Endometrium (tissue), 2 donors: ENCODE measurements at regions not wholly inside any gene's neighbourhood (a gene's known extent, or its start where the extent isn't known, plus 50 kb on each side); places are given as distances from the start of the nearest gene placed in this dataset.

Experiments
- FAIRE-seq: peaks from 2 replicates; lab custom pipeline; 2012; peaks lifted over from hg19 to GRCh38; lab: Jason Lieb, UNC
- donor health status: control.
- donor health status: control.

GRCh38 chr2:237170020-237170419 is 84.3 kb downstream of the COPS8 start:
- peak; percentile 39 for FAIRE-seq

GRCh38 chr2:237171396-237171795 is 85.7 kb downstream of the COPS8 start:
- peak; percentile 99 for FAIRE-seq

GRCh38 chr2:237171881-237172280 is 86.2 kb downstream of the COPS8 start:
- no peak for FAIRE-seq

- FAIRE-seq, result no peak
These were observed 91.4 kb downstream of the COPS8 start for GRCh38 chr2:237177052-237177451.

- no peak for FAIRE-seq
These were observed 92.3 kb downstream of the COPS8 start for GRCh38 chr2:237177986-237178385.

GRCh38 chr2:237178396-237178795 is 92.7 kb downstream of the COPS8 start:
- FAIRE-seq, result no peak

- no peak for FAIRE-seq
These were observed 93.5 kb downstream of the COPS8 start for GRCh38 chr2:237179161-237179560.

GRCh38 chr2:237180187-237180586 is 94.5 kb downstream of the COPS8 start:
- FAIRE-seq, result no peak

- FAIRE-seq, result no peak
These were observed 95.3 kb downstream of the COPS8 start for GRCh38 chr2:237180987-237181386.

- FAIRE-seq, result peak; percentile 78
These were observed 96.2 kb downstream of the COPS8 start for GRCh38 chr2:237181844-237182243.

- no peak for FAIRE-seq
These were observed 96.9 kb downstream of the COPS8 start for GRCh38 chr2:237182422-237183123.

GRCh38 chr2:237184192-237184918 is 98.7 kb downstream of the COPS8 start:
- no peak for FAIRE-seq

- FAIRE-seq, result no peak
These were observed 99.3 kb downstream of the COPS8 start for GRCh38 chr2:237184919-237185552.

GRCh38 chr2:237185553-237185925 is 99.8 kb downstream of the COPS8 start:
- FAIRE-seq, result no peak

- no peak for FAIRE-seq
These were observed 104.1 kb downstream of the COPS8 start for GRCh38 chr2:237189799-237190198.

- no peak for FAIRE-seq
These were observed 105.5 kb downstream of the COPS8 start for GRCh38 chr2:237190966-237191713.

GRCh38 chr2:237191714-237192081 is 106.0 kb downstream of the COPS8 start:
- no peak for FAIRE-seq

GRCh38 chr2:237192881-237193280 is 107.2 kb downstream of the COPS8 start:
- FAIRE-seq, result no peak

GRCh38 chr2:237193436-237193835 is 107.7 kb downstream of the COPS8 start:
- no peak for FAIRE-seq

- FAIRE-seq, result no peak
These were observed 108.4 kb downstream of the COPS8 start for GRCh38 chr2:237194081-237194480.

- no peak for FAIRE-seq
These were observed 109.2 kb downstream of the COPS8 start for GRCh38 chr2:237194906-237195305.

- no peak for FAIRE-seq
These were observed 109.9 kb downstream of the COPS8 start for GRCh38 chr2:237195396-237196120.
